Liver (tissue), 8 donors: ENCODE measurements at regions not wholly inside any gene's neighbourhood (a gene's known extent, or its start where the extent isn't known, plus 50 kb on each side); places are given as distances from the start of the nearest gene placed in this dataset.

Experiments used
- DNase-seq: peaks from one replicate; pipeline ENCODE4 v3.0.0-alpha.2; 2017; ENCODE audit warnings: low spot score
- H3K27ac ChIP-seq, 2 donors: one replicate each; pipeline ENCODE4 v1.7.0; 2013; ENCODE audit warnings: inconsistent platforms in 2 of 2, low read length in 2 of 2, control low read depth in 1 of 2, low read depth in 1 of 2, mild to moderate bottlenecking in 1 of 2
- H3K27me3 ChIP-seq, 4 donors: one replicate each; pipeline versions ENCODE4 v1.6.1 to v1.7.0; 2013; ENCODE audit warnings: low read length in 3 of 4, inconsistent platforms in 1 of 4, mild to moderate bottlenecking in 1 of 4, moderate library complexity in 1 of 4; ENCODE audit not compliant: control insufficient read depth in 4 of 4, insufficient read depth in 4 of 4
- H3K36me3 ChIP-seq, 4 donors: one replicate each; pipeline versions ENCODE4 v1.6.1 to v1.7.0; 2013; ENCODE audit warnings: low read length in 3 of 4, mild to moderate bottlenecking in 3 of 4, low read depth in 1 of 4, moderate library complexity in 1 of 4; ENCODE audit not compliant: control insufficient read depth in 4 of 4, insufficient read depth in 3 of 4
- H3K4me1 ChIP-seq, 4 donors: one replicate each; pipeline versions ENCODE4 v1.6.1 to v1.7.0; 2013; ENCODE audit warnings: low read length in 3 of 4, mild to moderate bottlenecking in 3 of 4, moderate library complexity in 1 of 4; ENCODE audit not compliant: control insufficient read depth in 4 of 4, insufficient read depth in 4 of 4
- H3K4me3 ChIP-seq, 3 donors: one replicate each; pipeline versions ENCODE4 v1.6.1 to v1.7.0; 2013; ENCODE audit warnings: low read length in 3 of 3, control low read depth in 1 of 3, low read depth in 1 of 3, mild to moderate bottlenecking in 1 of 3
- H3K9ac ChIP-seq, 2 donors: one replicate each; pipeline ENCODE4 v1.7.0; 2013; ENCODE audit warnings: low read length in 2 of 2, mild to moderate bottlenecking in 2 of 2, moderate library complexity in 2 of 2, control low read depth in 1 of 2, low read depth in 1 of 2
- H3K9me3 ChIP-seq, 4 donors: one replicate each; pipeline versions ENCODE4 v1.6.1 to v1.7.0; 2013; ENCODE audit warnings: low read length in 3 of 4; ENCODE audit not compliant: control insufficient read depth in 4 of 4
- EGR1 ChIP-seq, 2 donors: IDR thresholded peaks; 2 replicates each; pipeline ENCODE4 v1.6.1; 2016 to 2018; ENCODE audit warnings: antibody characterized with exemption in 2 of 2, low read depth in 2 of 2
- FOXA1 ChIP-seq: IDR thresholded peaks from 2 replicates; pipeline ENCODE4 v1.6.1; 2016; ENCODE audit warnings: antibody characterized with exemption
- FOXA2 ChIP-seq: IDR thresholded peaks from 2 replicates; pipeline ENCODE4 v1.6.1; 2016; ENCODE audit warnings: antibody characterized with exemption
- HNF4A ChIP-seq, 2 donors: conservative IDR thresholded peaks; 2 replicates each; pipeline ENCODE4 v1.6.1; 2016; ENCODE audit warnings: antibody characterized with exemption in 2 of 2, mild to moderate bottlenecking in 2 of 2
- HNF4G ChIP-seq: IDR thresholded peaks from 2 replicates; pipeline ENCODE4 v1.6.1; 2016; ENCODE audit warnings: antibody characterized with exemption
- JUND ChIP-seq, 2 donors: IDR thresholded peaks; 2 replicates each; pipeline ENCODE4 v1.6.1; 2016; ENCODE audit warnings: antibody characterized with exemption in 2 of 2
- NR2F2 ChIP-seq: IDR thresholded peaks from 2 replicates; pipeline ENCODE4 v1.6.1; 2016; ENCODE audit warnings: antibody characterized with exemption
- RAD21 ChIP-seq, 2 donors: IDR thresholded peaks; 2 replicates each; pipeline ENCODE4 v1.6.1; 2016; ENCODE audit warnings: antibody characterized with exemption in 2 of 2, mild to moderate bottlenecking in 2 of 2
- SP1 ChIP-seq: IDR thresholded peaks from 2 replicates; pipeline ENCODE4 v1.6.1; 2018; ENCODE audit warnings: antibody characterized with exemption, mild to moderate bottlenecking
- TAF1 ChIP-seq: conservative IDR thresholded peaks from 2 replicates; pipeline ENCODE4 v1.6.1; 2016; ENCODE audit warnings: antibody characterized with exemption, mild to moderate bottlenecking
- WGBS: extraction: QIAGEN DNeasy Blood & Tissue Kit; methylation state at CpG from one replicate; pipeline ENCODE4 v1.1.7; 2013; 5-methylcytosine and 5-hydroxymethylcytosine counted together
- TF ChIP-seq, protein P1 (sequence below): IDR thresholded peaks from 2 replicates; pipeline ENCODE4 v1.6.1; 2016; ENCODE audit warnings: antibody characterized with exemption
- TF ChIP-seq, protein P2 (sequence below): IDR thresholded peaks from 2 replicates; pipeline ENCODE4 v1.6.1; 2016; ENCODE audit warnings: antibody characterized with exemption
- TF ChIP-seq, protein P3 (sequence below): IDR thresholded peaks from 2 replicates; pipeline ENCODE4 v1.6.1; 2016; ENCODE audit warnings: antibody characterized with exemption, mild to moderate bottlenecking
- TF ChIP-seq, protein P4 (sequence below): fragments of 150-350 bp; IDR thresholded peaks from 2 replicates; pipeline ENCODE4 v1.5.1; 2017; ENCODE audit warnings: improper control_type of control experiment, low read depth, low read length; ENCODE audit not compliant: missing input control
- TF ChIP-seq, protein P5 (sequence below): IDR thresholded peaks from 2 replicates; pipeline ENCODE4 v1.6.1; 2016; ENCODE audit warnings: antibody characterized with exemption
- donor health status: healthy.
- donor health status: healthy.
- donor health status: healthy.
- donor health status: healthy.
- donor health status: healthy.

DNA sequence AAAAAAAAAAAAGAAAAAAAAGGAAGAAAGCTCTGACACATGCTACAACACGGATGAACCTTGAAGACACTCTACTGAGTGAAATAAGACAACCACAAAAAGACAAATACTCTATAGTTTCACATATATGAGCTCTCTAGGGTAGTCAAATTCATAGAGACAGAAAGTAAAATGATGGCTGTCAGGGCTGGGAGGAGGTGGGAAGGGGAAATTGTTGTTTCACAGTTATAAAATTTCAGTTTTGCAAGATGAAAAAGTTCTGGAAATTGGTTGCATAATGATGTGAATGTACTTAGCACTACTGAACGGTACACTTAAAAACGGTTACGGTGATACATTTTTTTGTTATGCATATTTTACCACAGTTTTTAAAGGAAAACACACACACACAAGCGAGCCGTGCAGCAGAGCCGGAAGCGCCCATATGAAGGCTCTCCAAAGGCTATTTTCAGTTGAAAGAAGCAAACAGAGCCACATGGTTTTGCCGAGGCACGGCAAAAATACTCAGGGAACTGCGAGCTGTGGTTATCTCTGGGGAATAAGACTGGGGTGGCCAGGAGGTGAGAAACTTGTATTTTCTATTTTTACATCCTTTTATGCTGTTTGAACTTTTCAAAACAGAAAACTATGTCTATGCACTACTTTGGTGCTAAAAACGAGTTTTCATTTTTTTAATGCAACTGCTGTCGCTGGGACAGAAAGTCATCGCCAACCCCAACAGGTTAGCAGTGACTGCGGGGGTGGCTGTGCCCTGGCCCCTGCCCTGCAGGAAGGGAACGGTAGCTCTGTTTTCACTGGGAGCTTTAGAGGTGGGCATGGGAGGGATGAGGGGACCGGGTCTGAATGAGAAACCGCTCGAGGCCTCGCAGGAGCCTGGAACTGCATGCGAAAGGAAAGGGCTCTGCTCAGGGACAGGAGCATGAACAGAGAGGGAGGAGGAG is 132.9 kb downstream of the OAT start:
- H3K4me3 ChIP-seq: no peak overlapping the region
- no peaks in the 10 kb centered on the region for H3K36me3 ChIP-seq
- H3K9me3 ChIP-seq: no peaks in the 10 kb centered on the region
- H3K27me3 ChIP-seq: no peaks in the 10 kb centered on the region
- H3K27ac ChIP-seq: no peak overlapping the region
- H3K4me1 ChIP-seq: no peaks in the 10 kb centered on the region
- DNase-seq: no peak
- TF ChIP-seq EGR1 (IDR thresholded peaks at IDR 0.05; ENCODE audit: low read depth in 2 of 2): no peak
- TF ChIP-seq FOXA2: no peak
- no peak for TF ChIP-seq TAF1
- TF ChIP-seq, protein P1, sequence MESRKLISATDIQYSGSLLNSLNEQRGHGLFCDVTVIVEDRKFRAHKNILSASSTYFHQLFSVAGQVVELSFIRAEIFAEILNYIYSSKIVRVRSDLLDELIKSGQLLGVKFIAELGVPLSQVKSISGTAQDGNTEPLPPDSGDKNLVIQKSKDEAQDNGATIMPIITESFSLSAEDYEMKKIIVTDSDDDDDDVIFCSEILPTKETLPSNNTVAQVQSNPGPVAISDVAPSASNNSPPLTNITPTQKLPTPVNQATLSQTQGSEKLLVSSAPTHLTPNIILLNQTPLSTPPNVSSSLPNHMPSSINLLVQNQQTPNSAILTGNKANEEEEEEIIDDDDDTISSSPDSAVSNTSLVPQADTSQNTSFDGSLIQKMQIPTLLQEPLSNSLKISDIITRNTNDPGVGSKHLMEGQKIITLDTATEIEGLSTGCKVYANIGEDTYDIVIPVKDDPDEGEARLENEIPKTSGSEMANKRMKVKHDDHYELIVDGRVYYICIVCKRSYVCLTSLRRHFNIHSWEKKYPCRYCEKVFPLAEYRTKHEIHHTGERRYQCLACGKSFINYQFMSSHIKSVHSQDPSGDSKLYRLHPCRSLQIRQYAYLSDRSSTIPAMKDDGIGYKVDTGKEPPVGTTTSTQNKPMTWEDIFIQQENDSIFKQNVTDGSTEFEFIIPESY: no peak
- no peak for TF ChIP-seq HNF4G
- WGBS: 77% methylated on average over 21 of the region's 21 CpGs
- no peak overlapping the region for H3K9ac ChIP-seq

DNA sequence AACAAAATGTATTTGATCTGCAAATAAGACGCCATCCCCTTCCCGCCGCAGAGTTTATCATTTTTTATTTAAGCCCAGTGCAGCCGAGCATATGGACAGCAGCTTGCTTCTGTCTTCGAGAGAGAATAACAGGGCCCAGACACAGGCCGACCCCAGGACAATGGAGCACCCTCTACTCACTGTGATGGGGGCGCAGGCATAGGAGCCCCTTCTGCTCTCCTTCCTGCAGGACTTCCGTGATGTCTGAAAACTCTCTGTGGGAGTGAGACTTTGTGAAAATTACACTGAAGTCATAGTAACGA is 134.8 kb downstream of the OAT start:
- Histone ChIP-seq H3K36me3 (no peaks in the 10 kb centered on the region), H3K4me3 (no peak overlapping the region), H3K4me1 (no peaks in the 10 kb centered on the region), H3K27ac (no peak overlapping the region), H3K27me3 (no peaks in the 10 kb centered on the region), H3K9ac (no peak overlapping the region), H3K9me3 (no peaks in the 10 kb centered on the region)
- TF ChIP-seq, protein P2, sequence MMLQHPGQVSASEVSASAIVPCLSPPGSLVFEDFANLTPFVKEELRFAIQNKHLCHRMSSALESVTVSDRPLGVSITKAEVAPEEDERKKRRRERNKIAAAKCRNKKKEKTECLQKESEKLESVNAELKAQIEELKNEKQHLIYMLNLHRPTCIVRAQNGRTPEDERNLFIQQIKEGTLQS: no peak
- DNase-seq: no peak
- 85% methylated on average over 9 of the region's 9 CpGs for WGBS

DNA sequence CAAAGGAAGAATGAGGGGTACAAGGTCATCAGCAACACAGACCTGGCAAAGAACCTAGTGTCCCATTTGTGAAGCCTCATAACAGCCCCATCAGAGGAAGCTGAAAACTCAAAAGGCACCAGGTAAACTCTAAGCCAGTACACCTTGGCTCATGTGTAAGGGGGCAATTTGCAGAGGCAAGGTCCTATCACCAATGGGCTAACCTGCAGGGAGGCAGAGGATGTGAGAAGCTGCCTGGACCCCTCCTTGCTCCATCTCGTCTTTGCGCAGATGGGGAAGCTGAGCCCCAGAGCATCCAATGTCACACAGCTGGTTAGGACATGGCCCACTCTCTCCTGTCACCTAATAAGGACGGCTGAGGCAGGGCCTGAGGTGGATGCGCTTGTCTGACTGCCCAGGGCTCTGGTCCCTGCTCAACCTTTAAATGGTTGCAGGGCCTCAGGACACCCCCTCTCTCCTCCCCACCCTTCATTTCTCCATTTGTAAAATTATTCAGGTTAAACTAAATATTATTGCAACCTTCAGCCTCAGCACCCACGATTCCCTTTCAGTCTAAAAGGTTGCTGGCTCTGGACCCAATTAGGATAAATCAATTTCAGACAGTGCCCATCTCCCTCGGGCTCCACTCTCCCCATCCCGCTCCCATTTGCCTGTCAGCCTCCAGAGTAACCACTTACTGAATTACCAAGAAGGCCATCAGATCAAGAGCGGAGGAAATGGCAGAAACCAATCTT is 135.3 kb downstream of the OAT start:
- WGBS: 85% methylated on average over 8 of the region's 8 CpGs
- H3K4me3 ChIP-seq: no peak overlapping the region
- H3K4me1 ChIP-seq: no peaks in the 10 kb centered on the region
- H3K9me3 ChIP-seq: no peaks in the 10 kb centered on the region
- H3K36me3 ChIP-seq: no peaks in the 10 kb centered on the region
- H3K27ac ChIP-seq: no peak overlapping the region
- no peak overlapping the region for H3K9ac ChIP-seq
- H3K27me3 ChIP-seq: no peaks in the 10 kb centered on the region
- DNase-seq: no peak
- TF ChIP-seq, protein P2: no peak
- TF ChIP-seq JUND (IDR thresholded peaks at IDR 0.05) (no peak), FOXA1 (no peak), EGR1 (IDR thresholded peaks at IDR 0.05; ENCODE audit: low read depth in 2 of 2) (no peak), NR2F2 (no peak), HNF4G (no peak), TAF1 (no peak), SP1 (no peak), FOXA2 (no peak), RAD21 (IDR thresholded peaks at IDR 0.05) (no peak), HNF4A (conservative IDR thresholded peaks at IDR 0.05) (no peak)
- TF ChIP-seq, protein P3, sequence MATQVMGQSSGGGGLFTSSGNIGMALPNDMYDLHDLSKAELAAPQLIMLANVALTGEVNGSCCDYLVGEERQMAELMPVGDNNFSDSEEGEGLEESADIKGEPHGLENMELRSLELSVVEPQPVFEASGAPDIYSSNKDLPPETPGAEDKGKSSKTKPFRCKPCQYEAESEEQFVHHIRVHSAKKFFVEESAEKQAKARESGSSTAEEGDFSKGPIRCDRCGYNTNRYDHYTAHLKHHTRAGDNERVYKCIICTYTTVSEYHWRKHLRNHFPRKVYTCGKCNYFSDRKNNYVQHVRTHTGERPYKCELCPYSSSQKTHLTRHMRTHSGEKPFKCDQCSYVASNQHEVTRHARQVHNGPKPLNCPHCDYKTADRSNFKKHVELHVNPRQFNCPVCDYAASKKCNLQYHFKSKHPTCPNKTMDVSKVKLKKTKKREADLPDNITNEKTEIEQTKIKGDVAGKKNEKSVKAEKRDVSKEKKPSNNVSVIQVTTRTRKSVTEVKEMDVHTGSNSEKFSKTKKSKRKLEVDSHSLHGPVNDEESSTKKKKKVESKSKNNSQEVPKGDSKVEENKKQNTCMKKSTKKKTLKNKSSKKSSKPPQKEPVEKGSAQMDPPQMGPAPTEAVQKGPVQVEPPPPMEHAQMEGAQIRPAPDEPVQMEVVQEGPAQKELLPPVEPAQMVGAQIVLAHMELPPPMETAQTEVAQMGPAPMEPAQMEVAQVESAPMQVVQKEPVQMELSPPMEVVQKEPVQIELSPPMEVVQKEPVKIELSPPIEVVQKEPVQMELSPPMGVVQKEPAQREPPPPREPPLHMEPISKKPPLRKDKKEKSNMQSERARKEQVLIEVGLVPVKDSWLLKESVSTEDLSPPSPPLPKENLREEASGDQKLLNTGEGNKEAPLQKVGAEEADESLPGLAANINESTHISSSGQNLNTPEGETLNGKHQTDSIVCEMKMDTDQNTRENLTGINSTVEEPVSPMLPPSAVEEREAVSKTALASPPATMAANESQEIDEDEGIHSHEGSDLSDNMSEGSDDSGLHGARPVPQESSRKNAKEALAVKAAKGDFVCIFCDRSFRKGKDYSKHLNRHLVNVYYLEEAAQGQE: no peak
- TF ChIP-seq, protein P4, sequence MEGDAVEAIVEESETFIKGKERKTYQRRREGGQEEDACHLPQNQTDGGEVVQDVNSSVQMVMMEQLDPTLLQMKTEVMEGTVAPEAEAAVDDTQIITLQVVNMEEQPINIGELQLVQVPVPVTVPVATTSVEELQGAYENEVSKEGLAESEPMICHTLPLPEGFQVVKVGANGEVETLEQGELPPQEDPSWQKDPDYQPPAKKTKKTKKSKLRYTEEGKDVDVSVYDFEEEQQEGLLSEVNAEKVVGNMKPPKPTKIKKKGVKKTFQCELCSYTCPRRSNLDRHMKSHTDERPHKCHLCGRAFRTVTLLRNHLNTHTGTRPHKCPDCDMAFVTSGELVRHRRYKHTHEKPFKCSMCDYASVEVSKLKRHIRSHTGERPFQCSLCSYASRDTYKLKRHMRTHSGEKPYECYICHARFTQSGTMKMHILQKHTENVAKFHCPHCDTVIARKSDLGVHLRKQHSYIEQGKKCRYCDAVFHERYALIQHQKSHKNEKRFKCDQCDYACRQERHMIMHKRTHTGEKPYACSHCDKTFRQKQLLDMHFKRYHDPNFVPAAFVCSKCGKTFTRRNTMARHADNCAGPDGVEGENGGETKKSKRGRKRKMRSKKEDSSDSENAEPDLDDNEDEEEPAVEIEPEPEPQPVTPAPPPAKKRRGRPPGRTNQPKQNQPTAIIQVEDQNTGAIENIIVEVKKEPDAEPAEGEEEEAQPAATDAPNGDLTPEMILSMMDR: no peak
- TF ChIP-seq, protein P5, sequence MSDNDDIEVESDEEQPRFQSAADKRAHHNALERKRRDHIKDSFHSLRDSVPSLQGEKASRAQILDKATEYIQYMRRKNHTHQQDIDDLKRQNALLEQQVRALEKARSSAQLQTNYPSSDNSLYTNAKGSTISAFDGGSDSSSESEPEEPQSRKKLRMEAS: no peak
- TF ChIP-seq, protein P1: no peak
